NOMO-1 (cell line): ENCODE measurements at regions not wholly inside any gene's neighbourhood (a gene's known extent, or its start where the extent isn't known, plus 50 kb on each side); places are given as distances from the start of the nearest gene placed in this dataset.

Experiments
- DNase-seq, 2 experiments: peaks; one replicate each; lab custom pipeline; 2025; ENCODE audit not compliant: unreplicated experiment in 2 of 2; lab: John Stamatoyannopoulos, UW

DNA sequence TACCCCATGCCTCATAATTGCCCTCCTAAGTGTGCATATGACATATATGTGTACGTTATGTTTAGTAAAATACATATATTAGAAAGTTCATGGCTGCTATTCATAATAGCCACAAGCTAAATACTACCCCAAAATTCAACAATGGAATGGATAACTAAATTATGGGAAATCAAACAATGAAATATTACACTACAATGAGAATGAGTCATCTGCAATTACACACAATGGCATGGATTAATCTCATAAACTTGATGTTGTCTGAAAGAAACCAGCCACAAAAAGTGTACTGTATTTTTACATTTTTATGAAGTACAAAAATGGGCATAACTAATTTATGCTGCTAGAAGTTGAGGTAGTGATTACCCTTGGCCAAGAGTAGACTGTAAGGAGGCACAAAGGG is 477.0 kb downstream of the HAO1 start:
- no peak for DNase-seq

- no peak for DNase-seq
Observed at GRCh38 chr20:7470912-7471311, 469.3 kb downstream of the HAO1 start.

- DNase-seq: no peak
Observed at GRCh38 chr20:7490288-7490687, 450.0 kb downstream of the HAO1 start.

GRCh38 chr20:7492257-7492656 is 448.0 kb downstream of the HAO1 start:
- DNase-seq: no peak

GRCh38 chr20:7493311-7493710 is 446.9 kb downstream of the HAO1 start:
- no peak for DNase-seq

DNA sequence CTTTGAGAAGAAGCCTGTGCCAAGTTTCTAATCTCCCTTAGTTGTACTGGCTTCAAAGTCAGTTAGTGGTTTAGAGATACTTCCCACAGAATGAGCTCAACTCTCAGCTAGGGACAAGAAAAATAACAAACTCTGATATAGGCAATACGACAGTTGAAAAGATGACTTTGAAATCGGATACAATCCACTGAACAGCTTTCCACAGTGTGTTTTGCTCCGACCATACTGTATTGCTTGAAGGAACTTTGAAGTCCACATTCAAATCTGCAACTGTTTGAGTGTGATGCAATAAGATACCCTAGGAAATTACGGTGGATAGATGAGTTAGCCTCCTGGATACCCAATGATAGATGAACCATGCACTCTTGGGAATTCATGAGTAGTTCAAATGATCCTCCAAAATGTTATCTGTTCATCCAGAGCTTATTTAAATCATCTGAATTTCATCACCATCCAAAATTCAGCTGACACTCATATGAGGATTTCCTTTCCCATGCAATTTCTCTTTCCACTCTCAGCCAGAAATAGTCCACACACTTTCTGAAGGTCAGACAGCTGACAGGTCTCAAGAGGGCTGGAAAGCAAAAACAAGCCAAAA is 443.8 kb downstream of the HAO1 start:
- no peak for DNase-seq

DNA sequence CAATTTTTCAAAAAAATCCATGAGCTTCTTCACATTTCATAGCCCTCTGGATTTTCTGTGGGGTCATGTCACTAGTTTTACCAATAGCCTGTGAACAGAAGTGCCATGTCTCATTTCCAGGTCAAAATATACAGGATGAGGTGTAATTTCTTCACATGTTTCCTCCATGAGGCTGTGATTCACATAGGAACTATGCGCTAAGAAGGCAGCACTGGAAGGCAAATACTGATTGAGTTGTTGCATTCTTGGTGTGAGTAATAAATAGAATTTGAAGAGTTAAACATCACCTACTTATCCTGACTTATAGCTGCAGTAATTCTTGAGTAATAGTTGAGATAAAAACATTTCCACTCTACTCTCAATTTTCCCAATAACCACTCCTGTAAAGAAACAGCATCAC is 442.3 kb downstream of the HAO1 start:
- no peak for DNase-seq

DNA sequence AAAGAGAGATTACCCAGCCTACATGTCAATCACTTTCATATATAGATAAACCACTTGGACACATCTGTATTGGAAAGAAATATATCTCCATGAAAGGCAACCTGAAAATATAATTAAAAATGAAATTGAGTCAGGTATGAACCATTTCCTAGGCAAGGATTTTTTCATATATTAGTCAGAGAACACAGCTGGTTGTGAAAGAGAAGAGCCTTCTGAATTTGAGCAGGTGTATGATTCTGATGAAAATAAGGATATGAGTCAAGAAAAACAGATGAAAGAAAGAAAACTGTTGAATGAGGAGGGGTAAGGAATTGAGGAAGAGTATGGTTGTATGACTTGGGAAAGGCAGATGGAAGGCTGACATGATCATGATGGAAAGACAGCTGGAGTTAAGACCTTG is 441.1 kb downstream of the HAO1 start:
- DNase-seq: no peak

DNA sequence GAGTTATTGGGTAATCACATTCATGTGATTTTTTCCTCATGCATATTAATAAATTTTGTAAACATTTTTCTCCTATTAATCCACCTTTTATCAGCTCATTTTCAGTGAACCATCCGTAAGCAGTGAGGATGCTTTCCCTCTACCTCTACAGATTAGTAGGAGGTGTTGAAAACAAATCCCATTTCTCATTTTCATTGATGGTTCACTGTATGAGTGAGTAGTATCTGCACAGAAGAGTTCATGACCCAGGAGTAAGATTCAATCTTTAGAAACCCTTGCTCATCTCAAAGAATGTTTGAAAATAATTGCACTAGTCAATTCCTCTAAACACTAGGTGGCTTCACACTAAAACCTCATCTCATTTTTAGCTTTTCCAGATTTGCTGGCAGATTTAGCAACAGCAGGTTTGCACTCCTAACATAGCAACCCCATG is 440.0 kb downstream of the HAO1 start:
- DNase-seq: no peak

DNA sequence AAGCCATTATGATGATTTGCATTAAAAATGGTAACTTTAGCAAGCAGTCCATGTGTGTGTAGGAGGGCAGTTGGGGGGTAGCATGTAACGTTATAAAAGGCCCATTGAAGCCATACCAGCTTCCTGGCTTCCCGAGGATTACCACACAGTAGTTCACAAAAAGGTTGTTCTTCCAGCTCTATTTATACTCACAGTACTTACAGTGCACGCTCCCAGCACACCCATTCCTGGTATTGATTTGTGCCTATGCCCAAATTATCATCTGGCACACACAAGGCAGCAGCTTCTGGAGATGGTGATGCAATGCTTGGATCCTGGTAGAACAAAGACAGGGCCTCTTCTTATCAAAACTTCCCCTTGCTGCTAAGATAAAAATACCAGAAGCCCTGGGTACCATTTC is 436.8 kb downstream of the HAO1 start:
- DNase-seq: no peak

DNA sequence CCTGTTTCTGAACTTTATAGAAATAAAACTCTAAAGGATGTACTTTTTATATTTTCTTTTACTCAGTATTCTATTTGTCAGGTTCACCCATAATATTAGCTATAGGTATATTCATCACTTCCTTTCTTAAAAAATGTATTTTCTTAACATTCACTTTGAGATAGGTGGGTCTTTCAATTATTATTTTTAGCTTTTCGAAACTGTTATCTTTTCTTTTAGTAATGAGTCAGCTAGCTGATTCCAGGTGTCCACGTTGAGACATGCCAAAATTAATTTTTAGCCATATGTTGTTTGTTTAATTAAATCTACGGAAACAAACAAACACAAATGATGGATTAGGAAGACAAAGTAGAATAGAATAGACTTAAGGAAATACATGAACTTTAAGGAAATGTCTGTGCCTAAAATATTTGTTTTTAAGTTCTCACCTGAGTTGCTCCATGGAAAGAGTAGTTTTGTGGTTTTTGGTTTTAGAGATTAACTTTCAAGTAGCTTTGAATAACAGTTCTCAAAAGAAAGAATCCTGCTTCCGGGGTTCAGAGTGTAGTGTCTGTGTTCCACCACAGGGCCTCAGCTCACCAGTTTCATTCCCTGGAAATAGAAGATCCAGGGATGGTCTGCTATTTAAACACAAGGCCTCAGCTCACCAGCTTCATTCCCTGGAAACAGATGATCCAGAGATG is 435.0 kb downstream of the HAO1 start:
- DNase-seq: no peak

DNA sequence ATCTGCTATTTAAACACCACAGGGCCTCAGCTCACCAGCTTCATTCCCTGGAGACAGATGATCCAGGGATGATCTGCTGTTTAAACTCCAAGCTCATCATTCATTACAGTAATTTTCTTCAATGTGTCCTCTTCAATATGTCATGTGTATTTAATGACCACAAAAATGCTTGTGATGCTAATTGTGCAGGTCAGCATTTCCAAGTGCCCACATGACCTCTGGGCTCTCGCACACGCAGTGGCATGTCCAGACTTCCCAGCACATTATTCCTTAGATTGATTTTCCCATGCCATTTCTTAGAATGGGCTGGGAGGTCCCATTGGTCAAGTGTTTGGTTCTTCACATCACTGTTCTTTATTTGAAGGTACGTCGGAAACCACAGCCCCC is 434.4 kb downstream of the HAO1 start:
- DNase-seq: no peak

- DNase-seq: no peak
Observed at GRCh38 chr20:7516621-7517111, 423.6 kb downstream of the HAO1 start.

DNA sequence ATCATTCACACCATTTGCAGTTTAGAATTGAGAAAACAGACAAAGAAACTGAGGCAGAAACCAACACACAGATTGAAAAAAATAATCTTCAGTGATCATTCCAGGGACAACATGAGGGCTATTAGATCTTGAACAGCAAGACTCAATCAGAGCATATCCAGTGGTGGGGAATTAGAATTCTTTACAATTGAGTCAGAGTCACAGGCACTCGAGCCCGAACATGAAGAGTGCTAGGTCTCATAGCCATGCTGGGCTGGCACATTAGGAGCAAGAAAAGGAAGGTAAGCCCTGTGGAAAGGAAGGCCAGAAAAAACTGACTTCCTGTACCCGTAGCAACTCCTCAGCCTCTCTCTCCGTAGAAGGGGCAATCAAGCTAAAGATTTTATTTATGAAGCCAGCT is 419.9 kb downstream of the HAO1 start:
- no peak for DNase-seq

GRCh38 chr20:7523288-7523687 is 417.0 kb downstream of the HAO1 start:
- no peak for DNase-seq

DNA sequence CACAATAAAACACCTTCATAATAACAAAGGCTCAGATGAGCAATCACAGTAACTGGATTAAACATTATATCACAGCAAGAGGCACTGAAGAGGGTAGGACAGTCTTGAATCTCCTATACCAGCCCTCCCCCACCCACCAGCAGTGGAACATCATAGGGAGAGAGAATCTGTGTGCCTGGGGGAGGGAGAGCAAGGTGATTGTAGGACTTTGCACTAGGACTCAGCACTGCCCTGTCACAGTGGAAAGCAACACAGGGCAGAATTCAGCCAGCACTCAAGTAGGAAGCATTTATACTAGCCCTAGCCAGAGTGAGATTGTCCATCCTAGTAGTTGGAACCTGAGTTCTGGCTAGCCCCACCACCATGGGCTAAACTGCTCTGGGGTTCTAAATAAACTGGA is 400.2 kb downstream of the HAO1 start:
- DNase-seq: no peak

DNA sequence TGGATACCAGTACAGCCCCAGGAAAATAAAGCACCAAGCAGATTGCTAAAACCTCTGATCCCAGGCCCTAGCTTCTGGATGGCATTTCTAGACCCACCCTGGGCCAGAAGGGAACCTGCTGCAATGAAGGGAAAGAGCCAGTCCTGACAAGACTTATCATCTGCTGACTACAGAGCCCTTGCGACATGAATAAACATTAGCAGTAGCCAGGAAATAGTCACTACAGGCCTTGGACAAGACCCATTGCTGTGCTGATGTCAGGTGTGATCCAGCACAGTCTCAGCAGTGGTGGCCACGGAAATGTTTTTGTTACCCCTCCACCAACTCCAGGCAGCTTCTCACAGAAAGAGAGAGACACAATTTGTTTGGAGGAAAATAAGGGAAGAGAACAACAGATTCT is 399.3 kb downstream of the HAO1 start:
- no peak for DNase-seq

DNA sequence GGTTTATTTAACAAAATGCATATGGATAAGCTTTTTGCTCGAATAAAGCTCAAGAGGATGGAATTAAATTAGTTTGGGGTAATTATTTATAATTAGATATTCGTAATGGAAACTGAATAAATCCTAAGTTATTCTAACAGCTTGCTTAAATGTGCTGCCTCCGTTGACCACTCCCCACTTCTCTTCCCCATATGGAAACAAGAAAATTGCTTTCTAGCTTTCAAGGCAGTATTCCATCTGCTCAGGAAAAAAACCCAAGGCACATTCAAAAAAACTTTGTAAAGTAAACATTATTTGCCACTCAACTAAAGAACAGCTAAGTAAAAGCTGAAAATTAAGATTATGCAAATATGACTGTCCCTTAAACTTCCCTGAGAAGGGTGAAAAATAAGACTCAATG is 369.2 kb downstream of the HAO1 start:
- DNase-seq: no peak

DNA sequence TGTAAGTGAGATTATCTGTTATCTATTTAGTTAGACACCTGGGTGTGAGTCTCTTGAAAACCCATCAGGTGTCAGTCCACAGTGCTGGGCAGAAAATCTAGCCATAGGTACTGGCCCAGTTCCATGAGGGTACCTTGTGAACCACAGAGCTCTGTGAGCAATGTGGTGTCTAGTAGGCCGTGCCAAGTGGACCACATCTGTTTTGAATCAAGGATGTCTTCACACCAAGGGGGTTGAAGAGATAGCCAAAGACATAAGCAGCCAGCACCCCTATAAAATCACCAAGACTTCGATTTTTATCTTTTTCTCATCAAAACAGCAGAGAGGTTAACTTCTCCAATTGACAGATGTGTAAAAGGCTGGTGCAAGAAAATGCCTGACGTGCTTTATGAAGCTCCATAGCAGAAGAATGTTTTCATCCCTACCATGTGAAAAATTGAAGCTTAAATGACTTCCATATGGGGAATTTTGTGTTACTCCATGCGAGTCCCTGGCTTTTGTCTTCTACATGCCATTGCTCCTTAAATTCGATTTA is 368.7 kb downstream of the HAO1 start:
- DNase-seq: no peak

GRCh38 chr20:7579888-7580287 is 360.4 kb downstream of the HAO1 start:
- DNase-seq: no peak

- no peak for DNase-seq
Observed at GRCh38 chr20:7585126-7585679, 355.1 kb downstream of the HAO1 start.

- no peak for DNase-seq
Observed at GRCh38 chr20:7586481-7586880, 353.8 kb downstream of the HAO1 start.
